Coronary artery (tissue), 2 donors: ENCODE measurements at regions not wholly inside any gene's neighbourhood (a gene's known extent, or its start where the extent isn't known, plus 50 kb on each side); places are given as distances from the start of the nearest gene placed in this dataset.
"Not testable (repeated sequence)": the region's sequence is repeated elsewhere in the genome, so short reads cannot be mapped to it uniquely, and the experiment has no call there.

Source experiments
- DNase-seq: peaks from one replicate; pipeline ENCODE4 v3.0.0-alpha.2; 2017; ENCODE audit warnings: low spot score
- H3K27ac ChIP-seq, 2 donors: fragments of 200-600 bp; sonication (generic); one replicate each; pipeline ENCODE4 v1.5.1; 2016 to 2019
- H3K4me3 ChIP-seq: fragments of 200-600 bp; sonication (generic); 2 replicates; pipeline ENCODE4 v1.5.1; 2016; ENCODE audit warnings: mild to moderate bottlenecking, moderate library complexity
- CTCF ChIP-seq: fragments of 200-600 bp; sonication (generic); IDR thresholded peaks from one replicate; pipeline ENCODE4 v1.5.1; 2019; ENCODE audit warnings: antibody characterized with exemption

DNA sequence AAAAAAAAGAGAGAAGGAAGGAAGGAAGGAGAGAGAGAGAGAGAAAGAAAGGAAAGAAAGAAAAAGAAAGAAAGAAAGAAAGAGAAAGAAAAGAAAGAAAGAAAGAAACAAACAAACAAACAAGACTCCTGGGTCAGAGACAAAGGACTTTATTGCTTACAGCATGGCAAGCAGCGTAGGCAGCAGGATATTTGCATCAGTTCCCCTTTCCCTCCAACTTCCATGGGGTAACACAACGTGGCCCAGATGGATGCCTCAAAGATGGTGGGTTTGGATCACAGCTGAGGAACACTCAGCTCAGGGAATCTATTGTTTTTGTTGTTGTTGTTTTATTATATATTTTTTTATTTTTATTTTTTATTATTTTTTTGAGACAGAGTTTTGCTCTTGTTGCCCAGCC, 128.5 kb upstream of the VKORC1L1 start:
- DNase-seq: no peak
- Histone ChIP-seq H3K4me3 (no peak overlapping the region), H3K27ac (no peak overlapping the region)
- TF ChIP-seq CTCF: no peak

DNA sequence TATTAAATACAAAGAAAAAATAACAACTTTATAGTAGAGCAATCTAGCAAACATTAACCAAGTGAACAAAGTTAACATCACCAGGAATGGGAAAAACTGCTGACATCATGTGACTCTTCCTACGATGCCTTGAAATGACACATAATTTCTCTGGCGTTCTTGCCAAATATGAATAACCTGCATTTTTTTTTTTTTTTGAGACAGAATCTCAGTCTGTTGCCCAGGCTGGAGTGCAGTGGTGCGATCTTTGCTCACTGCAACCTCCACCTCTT, 126.5 kb upstream of the VKORC1L1 start:
- peak overlapping the region; percentile 50 to 78 for H3K27ac ChIP-seq
- TF ChIP-seq CTCF: no peak
- no peak for DNase-seq
- no peak overlapping the region for H3K4me3 ChIP-seq

GRCh38 chr7:65749039-65749438, 123.8 kb upstream of the VKORC1L1 start:
- no peak for DNase-seq
- TF ChIP-seq CTCF: no peak
- Histone ChIP-seq H3K4me3 (no peak overlapping the region), H3K27ac (peak overlapping the region; percentile 85 to 94)

GRCh38 chr7:65749518-65749917, 123.4 kb upstream of the VKORC1L1 start:
- no peak for DNase-seq
- H3K4me3 ChIP-seq: peak overlapping the region; percentile 82
- peak overlapping the region; percentile 85 to 94 for H3K27ac ChIP-seq
- TF ChIP-seq CTCF: no peak

DNA sequence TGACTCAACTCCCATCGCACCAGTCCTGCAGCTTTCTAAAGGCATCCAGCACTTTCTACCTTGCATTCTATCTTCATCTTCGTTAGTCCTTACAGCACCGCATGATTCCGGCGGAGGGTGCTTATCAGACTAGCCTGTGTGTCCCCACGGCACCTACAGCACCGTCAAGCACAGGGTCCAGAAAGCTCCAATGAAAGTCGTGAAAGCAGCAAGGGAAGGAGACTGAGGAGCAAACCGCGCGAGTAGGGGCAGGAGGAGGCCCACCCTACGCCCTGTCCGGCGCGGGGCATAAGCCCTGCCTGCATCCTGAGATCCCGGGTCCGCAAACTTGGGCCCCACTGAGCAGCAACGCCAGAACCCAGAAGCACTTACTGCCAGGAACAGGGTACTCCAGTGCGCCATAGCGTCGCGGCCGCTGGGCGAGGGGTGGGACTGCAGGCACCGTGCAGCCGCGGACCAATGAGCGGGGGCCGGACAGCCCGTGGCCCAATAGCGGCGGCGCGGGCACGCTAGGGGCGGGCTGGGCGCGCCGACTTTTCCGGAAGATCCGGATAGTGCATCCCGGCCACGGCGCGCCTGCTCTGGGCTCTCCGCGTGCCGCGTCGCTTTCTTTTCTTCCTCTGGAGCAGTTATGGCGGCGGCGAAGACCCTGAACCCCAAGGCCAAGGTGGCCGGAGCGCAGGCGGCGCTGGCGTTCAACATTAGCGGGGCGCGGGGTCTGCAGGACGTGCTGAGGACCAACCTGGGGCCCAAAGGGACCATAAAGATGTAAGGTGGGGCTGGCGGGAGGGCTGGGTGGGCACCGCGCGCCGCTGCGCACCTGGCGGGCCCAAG, 122.1 kb upstream of the VKORC1L1 start:
- Histone ChIP-seq H3K27ac (peak overlapping the region; percentile 85 to 94), H3K4me3 (peak overlapping the region; percentile 82)
- DNase-seq: peak; percentile 93
- TF ChIP-seq CTCF: no peak

DNA sequence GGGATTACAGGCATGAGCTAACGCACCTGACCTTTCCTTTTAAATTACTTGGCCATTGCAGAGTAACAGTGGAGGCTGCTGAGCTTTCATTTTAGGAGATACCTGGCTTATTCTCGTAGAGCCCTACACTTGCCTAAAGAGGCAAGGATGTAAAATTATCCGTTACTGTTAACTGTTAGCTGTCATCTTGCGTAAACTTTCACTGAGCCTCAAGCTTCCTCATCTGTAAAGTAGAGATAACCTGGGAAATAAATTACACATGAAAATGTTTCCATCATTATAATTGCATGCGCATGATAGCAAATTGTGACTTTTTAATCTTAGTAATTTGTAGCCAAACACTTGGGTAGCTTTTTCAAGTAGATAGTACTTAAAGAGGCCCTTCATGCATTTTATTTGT, 118.8 kb upstream of the VKORC1L1 start:
- not testable (repeated sequence) for H3K4me3 ChIP-seq, H3K27ac ChIP-seq, DNase-seq

DNA sequence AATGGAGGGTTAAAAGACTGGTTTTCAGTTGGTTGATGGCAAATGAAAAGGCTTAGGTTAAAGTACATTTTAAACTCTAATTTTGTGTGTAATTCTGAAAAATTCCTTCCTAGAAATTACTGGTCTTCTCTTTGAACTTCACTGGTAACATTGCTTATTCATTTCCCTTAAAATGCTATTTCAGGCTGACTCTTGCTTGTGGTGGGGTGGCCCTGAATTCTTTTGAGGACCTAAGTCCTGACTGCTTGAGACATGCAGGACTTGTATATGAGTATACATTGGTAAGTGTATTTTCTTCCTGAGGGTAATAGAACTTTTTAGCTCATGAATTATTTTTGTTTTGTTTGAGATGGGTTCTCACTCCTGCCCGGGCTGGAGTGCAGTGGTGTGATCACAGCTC, 113.9 kb upstream of the VKORC1L1 start:
- H3K4me3 ChIP-seq, H3K27ac ChIP-seq, DNase-seq: not testable (repeated sequence)

DNA sequence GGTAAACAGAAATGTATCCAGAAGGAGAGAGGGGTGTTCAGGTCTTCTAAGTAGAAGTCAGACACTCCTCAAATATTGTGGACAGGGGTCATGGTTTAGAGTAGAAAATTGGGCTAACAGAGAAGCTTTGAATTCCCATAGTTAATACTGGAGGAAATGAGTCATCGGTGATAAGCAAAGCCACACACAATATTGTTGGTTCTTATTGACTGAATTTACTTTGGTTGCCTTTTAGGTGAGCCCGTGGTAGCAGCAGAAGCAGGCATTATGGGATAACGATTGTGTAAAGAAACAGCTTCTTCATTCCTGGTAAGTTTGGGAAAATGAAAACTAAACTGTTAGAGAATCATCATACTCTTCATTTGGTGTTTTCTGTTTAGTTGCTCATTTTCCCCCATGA, 110.2 kb upstream of the VKORC1L1 start:
- H3K4me3 ChIP-seq, DNase-seq, H3K27ac ChIP-seq: not testable (repeated sequence)

- H3K27ac ChIP-seq, H3K4me3 ChIP-seq, DNase-seq: not testable (repeated sequence)
Measured at GRCh38 chr7:65763114-65763513, 109.8 kb upstream of the VKORC1L1 start.

GRCh38 chr7:65770473-65771225, 102.2 kb upstream of the VKORC1L1 start:
- peak overlapping the region; percentile 81 to 85 for H3K27ac ChIP-seq
- peak overlapping the region; percentile 81 for H3K4me3 ChIP-seq
- peak; percentile 98 for DNase-seq

- peak overlapping the region; percentile 81 to 85 for H3K27ac ChIP-seq
- peak overlapping the region; percentile 81 for H3K4me3 ChIP-seq
- peak; percentile 77 for DNase-seq
Measured at GRCh38 chr7:65771226-65771569, 101.7 kb upstream of the VKORC1L1 start.

DNA sequence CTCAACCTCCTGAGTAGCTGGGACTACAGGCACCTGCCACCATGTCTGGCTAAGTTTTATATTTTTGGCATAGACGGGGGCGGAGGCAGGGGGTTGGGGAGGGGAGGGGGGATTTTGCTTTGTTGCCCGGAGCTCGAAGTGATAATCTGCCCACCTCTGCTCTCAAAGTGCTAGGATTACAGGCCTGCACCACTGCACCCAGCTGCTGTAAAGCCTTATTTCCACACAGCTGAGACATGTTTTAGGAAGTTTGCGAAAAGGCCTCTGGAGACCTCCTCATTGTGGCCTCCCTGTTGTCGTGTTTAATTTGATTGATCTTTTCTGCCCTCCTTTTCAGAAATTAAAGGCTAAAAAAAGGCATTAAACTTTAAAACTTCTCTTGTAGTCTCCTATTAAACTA, 96.2 kb upstream of the VKORC1L1 start:
- not testable (repeated sequence) for H3K4me3 ChIP-seq, H3K27ac ChIP-seq, DNase-seq

DNA sequence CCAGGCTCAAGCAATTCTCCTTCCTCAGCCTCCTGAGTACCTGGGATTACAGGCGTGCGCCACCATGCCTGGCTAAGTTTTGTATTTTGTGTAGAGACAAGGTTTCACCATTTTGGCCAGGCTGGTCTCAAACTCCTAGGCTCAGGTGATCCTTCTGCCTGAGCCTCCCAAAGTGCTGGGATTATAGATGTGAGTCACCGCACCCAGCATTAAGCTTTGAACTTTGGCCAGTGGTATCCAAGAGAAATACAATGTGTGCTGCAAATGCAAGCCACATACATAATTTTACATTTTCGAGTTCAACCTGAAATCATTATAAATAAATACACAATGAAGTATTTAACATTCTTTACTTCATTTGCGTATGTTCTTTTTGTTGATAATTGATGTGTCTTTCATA, 82.9 kb upstream of the VKORC1L1 start:
- DNase-seq, H3K4me3 ChIP-seq, H3K27ac ChIP-seq: not testable (repeated sequence)
